HFFc6 (cell line): ENCODE measurements at regions not wholly inside any gene's neighbourhood (a gene's known extent, or its start where the extent isn't known, plus 50 kb on each side); places are given as distances from the start of the nearest gene placed in this dataset.
"Not testable (repeated sequence)": the region's sequence is repeated elsewhere in the genome, so short reads cannot be mapped to it uniquely, and the experiment has no call there.

Experiments
- DNase-seq: peaks from one replicate; pipeline ENCODE4 v3.0.0-alpha.2; 2018
- H3K27ac Mint-ChIP-seq: 2 replicates; pipeline ENCODE4 v1.8.0; 2020; ENCODE audit warnings: mild to moderate bottlenecking, mixed read lengths
- H3K27me3 Mint-ChIP-seq: 2 replicates; pipeline ENCODE4 v1.8.0; 2021; ENCODE audit warnings: mild to moderate bottlenecking, moderate library complexity, mixed read lengths; ENCODE audit not compliant: insufficient read depth
- H3K36me3 Mint-ChIP-seq: 2 replicates; pipeline ENCODE4 v1.8.0; 2021; ENCODE audit warnings: low read depth, mixed read lengths
- H3K4me1 Mint-ChIP-seq: 2 replicates; pipeline ENCODE4 v1.8.0; 2020; ENCODE audit warnings: low read depth, mixed read lengths
- H3K4me3 Mint-ChIP-seq: 2 replicates; pipeline ENCODE4 v1.8.0; 2020; ENCODE audit warnings: mild to moderate bottlenecking, moderate library complexity, mixed read lengths
- H3K9me3 Mint-ChIP-seq: 2 replicates; pipeline ENCODE4 v1.8.0; 2020; ENCODE audit warnings: mild to moderate bottlenecking, mixed read lengths
- TF ChIP-seq, protein P1 (sequence below): fragments of 200-600 bp; sonication (generic); IDR thresholded peaks from 2 replicates; pipeline ENCODE4 v1.5.0; 2021; ENCODE audit warnings: antibody characterized with exemption, mild to moderate bottlenecking

DNA sequence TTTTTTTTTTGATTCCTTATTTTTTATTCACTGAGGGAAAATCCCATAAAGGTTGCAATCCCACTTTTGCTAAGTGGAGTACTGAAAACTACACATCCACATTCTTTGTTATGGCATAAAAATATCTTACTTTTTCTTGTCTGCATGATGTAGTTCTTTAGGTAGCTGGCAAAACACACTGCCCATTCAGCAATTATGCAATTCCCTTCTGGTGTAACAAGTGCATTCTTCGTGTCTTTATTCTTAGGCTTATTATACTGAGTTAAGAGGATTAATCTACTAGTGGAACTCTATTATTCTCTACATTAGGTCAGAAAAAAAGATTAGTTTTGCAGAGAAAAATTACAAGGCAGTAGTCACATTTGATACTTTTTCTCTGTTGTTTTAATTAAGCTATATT is 403.8 kb upstream of the GBE1 start:
- Mint-ChIP-seq H3K9me3 (no peaks in the 10 kb centered on the region), H3K4me1 (no peaks in the 10 kb centered on the region), H3K27ac (no peak overlapping the region), H3K4me3 (no peak overlapping the region), H3K27me3 (no peaks in the 10 kb centered on the region), H3K36me3 (no peaks in the 10 kb centered on the region)
- DNase-seq, result no peak
- TF ChIP-seq, protein P1, sequence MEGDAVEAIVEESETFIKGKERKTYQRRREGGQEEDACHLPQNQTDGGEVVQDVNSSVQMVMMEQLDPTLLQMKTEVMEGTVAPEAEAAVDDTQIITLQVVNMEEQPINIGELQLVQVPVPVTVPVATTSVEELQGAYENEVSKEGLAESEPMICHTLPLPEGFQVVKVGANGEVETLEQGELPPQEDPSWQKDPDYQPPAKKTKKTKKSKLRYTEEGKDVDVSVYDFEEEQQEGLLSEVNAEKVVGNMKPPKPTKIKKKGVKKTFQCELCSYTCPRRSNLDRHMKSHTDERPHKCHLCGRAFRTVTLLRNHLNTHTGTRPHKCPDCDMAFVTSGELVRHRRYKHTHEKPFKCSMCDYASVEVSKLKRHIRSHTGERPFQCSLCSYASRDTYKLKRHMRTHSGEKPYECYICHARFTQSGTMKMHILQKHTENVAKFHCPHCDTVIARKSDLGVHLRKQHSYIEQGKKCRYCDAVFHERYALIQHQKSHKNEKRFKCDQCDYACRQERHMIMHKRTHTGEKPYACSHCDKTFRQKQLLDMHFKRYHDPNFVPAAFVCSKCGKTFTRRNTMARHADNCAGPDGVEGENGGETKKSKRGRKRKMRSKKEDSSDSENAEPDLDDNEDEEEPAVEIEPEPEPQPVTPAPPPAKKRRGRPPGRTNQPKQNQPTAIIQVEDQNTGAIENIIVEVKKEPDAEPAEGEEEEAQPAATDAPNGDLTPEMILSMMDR, result no peak

- H3K27me3 Mint-ChIP-seq, result no peaks in the 10 kb centered on the region
- no peak overlapping the region for H3K4me3 Mint-ChIP-seq
- H3K36me3 Mint-ChIP-seq, result no peaks in the 10 kb centered on the region
- H3K4me1 Mint-ChIP-seq, result no peaks in the 10 kb centered on the region
- no peaks in the 10 kb centered on the region for H3K9me3 Mint-ChIP-seq
- DNase-seq, result peak; percentile 11
- TF ChIP-seq, protein P1, result peak; percentile 75
- H3K27ac Mint-ChIP-seq, result no peak overlapping the region
Observed at GRCh38 chr3:82163907-82164520, 402.6 kb upstream of the GBE1 start.

DNA sequence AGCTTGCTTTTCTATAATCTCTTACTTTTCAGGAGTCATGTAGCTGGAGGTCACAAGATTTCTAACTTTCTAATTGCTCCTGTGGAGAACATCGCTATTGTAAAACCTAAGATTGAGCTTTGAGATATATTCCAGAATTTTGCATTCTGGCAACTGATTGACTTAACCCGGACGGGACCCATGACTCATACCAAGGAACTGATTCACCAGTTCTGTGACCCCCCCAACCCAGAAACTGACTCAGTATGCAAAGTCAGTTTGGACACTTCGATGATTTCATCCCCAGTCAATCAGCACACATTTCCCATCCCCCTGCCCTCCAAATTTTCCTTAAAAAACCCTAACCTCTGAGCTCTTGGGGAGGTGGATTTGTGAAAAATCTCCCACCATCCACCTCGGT is 396.5 kb upstream of the GBE1 start:
- no peaks in the 10 kb centered on the region for H3K36me3 Mint-ChIP-seq
- H3K27me3 Mint-ChIP-seq, result no peaks in the 10 kb centered on the region
- H3K4me3 Mint-ChIP-seq, result no peak overlapping the region
- H3K27ac Mint-ChIP-seq, result peak overlapping the region; percentile 5; the same call in 1 of the 2 replicates
- TF ChIP-seq, protein P1, result no peak
- H3K4me1 Mint-ChIP-seq, result peaks cover 24% of the 10 kb centered on the region
- DNase-seq, result peak; percentile 18
- H3K9me3 Mint-ChIP-seq, result no peaks in the 10 kb centered on the region; the same call in 1 of the 2 replicates

DNA sequence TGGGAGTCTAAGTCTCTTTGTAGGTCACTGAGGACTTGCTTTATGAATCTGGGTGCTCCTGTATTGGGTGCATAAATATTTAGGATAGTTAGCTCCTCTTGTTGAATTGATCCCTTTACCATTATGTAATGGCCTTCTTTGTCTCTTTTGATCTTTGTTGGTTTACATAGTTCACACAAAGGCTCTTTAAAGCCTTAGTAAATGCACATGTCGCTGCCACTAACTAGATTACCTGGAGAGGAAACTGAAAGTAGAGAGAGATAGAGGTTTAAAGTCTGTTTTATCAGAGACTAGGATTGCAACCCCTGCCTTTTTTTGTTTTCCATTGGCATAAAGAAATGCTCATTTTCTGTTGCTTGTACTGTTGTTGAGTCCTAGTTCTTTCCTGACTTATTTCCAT is 392.4 kb upstream of the GBE1 start:
- not testable (repeated sequence) for H3K27ac Mint-ChIP-seq, H3K36me3 Mint-ChIP-seq, H3K9me3 Mint-ChIP-seq, H3K27me3 Mint-ChIP-seq, DNase-seq
- H3K4me1 Mint-ChIP-seq, result peaks cover 24% of the 10 kb centered on the region
- peak overlapping the region; percentile 21; the same call in 1 of the 2 replicates for H3K4me3 Mint-ChIP-seq

GRCh38 chr3:82145742-82146141 is 384.3 kb upstream of the GBE1 start:
- Mint-ChIP-seq H3K4me3 (no peak overlapping the region), H3K4me1 (no peaks in the 10 kb centered on the region), H3K27me3 (no peaks in the 10 kb centered on the region), H3K27ac (no peak overlapping the region), H3K36me3 (no peaks in the 10 kb centered on the region), H3K9me3 (no peaks in the 10 kb centered on the region)
- TF ChIP-seq, protein P1, result no peak
- DNase-seq, result no peak

DNA sequence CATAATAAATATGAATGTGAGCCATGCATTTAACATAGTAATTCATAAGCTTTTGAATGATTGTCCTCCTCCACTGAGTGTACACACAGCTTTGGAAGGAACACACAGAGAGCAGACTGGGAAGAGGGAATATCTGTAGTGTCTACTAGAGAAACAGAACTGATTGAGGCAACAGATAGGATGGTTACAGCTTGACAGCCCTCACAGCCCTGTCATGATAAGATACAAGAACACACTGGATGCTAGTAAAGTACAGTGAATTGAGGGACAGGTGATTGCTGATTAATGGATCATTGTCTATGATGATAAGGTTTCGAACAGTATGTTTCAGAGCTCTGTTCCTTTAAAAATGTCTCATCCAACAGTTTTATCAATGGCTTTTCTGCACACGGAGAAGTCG is 383.4 kb upstream of the GBE1 start:
- DNase-seq, result no peak
- Mint-ChIP-seq H3K27me3 (no peaks in the 10 kb centered on the region), H3K4me3 (no peak overlapping the region), H3K9me3 (no peaks in the 10 kb centered on the region), H3K36me3 (no peaks in the 10 kb centered on the region), H3K27ac (no peak overlapping the region), H3K4me1 (no peaks in the 10 kb centered on the region)
- TF ChIP-seq, protein P1, result no peak
